ENCODE measurements at regions not wholly inside any gene's neighbourhood (a gene's known extent, or its start where the extent isn't known, plus 50 kb on each side); places are given as distances from the start of the nearest gene placed in this dataset.

- no peak for TF ChIP-seq CTCF (IDR thresholded peaks at IDR 0.05)
- no peak for TF ChIP-seq EP300 (IDR thresholded peaks at IDR 0.05; ENCODE audit: borderline replicate concordance in 1 of 2, low read depth in 1 of 2, low read length in 1 of 2)
- TF ChIP-seq RAD21 (IDR thresholded peaks at IDR 0.05; ENCODE audit: low read length) = no peak
- TF ChIP-seq FOXM1 (IDR thresholded peaks at IDR 0.05; ENCODE audit: low read depth) = no peak
- TF ChIP-seq, protein P1, sequence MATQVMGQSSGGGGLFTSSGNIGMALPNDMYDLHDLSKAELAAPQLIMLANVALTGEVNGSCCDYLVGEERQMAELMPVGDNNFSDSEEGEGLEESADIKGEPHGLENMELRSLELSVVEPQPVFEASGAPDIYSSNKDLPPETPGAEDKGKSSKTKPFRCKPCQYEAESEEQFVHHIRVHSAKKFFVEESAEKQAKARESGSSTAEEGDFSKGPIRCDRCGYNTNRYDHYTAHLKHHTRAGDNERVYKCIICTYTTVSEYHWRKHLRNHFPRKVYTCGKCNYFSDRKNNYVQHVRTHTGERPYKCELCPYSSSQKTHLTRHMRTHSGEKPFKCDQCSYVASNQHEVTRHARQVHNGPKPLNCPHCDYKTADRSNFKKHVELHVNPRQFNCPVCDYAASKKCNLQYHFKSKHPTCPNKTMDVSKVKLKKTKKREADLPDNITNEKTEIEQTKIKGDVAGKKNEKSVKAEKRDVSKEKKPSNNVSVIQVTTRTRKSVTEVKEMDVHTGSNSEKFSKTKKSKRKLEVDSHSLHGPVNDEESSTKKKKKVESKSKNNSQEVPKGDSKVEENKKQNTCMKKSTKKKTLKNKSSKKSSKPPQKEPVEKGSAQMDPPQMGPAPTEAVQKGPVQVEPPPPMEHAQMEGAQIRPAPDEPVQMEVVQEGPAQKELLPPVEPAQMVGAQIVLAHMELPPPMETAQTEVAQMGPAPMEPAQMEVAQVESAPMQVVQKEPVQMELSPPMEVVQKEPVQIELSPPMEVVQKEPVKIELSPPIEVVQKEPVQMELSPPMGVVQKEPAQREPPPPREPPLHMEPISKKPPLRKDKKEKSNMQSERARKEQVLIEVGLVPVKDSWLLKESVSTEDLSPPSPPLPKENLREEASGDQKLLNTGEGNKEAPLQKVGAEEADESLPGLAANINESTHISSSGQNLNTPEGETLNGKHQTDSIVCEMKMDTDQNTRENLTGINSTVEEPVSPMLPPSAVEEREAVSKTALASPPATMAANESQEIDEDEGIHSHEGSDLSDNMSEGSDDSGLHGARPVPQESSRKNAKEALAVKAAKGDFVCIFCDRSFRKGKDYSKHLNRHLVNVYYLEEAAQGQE (IDR thresholded peaks at IDR 0.05; ENCODE audit: low read depth, low read length) = no peak
- no peak for TF ChIP-seq RCOR1 (IDR thresholded peaks at IDR 0.05; ENCODE audit: low read length)
- no peak for TF ChIP-seq TAF1 (IDR thresholded peaks at IDR 0.05; ENCODE audit: borderline replicate concordance, low read depth, low read length)
- TF ChIP-seq YY1 (IDR thresholded peaks at IDR 0.05; ENCODE audit: low read depth) = no peak
- TF ChIP-seq NRF1 (IDR thresholded peaks at IDR 0.05; ENCODE audit: low read depth, low read length) = no peak
- TF ChIP-seq FOXJ3 (CRISPR knock-in tag; IDR thresholded peaks at IDR 0.05) = no peak
- no peak for TF ChIP-seq POLR2AphosphoS5 (IDR thresholded peaks at IDR 0.05; ENCODE audit: low read depth, low read length)
- no peak for TF ChIP-seq MAX (IDR thresholded peaks at IDR 0.05; ENCODE audit: low read depth)
- TF ChIP-seq, protein P2, sequence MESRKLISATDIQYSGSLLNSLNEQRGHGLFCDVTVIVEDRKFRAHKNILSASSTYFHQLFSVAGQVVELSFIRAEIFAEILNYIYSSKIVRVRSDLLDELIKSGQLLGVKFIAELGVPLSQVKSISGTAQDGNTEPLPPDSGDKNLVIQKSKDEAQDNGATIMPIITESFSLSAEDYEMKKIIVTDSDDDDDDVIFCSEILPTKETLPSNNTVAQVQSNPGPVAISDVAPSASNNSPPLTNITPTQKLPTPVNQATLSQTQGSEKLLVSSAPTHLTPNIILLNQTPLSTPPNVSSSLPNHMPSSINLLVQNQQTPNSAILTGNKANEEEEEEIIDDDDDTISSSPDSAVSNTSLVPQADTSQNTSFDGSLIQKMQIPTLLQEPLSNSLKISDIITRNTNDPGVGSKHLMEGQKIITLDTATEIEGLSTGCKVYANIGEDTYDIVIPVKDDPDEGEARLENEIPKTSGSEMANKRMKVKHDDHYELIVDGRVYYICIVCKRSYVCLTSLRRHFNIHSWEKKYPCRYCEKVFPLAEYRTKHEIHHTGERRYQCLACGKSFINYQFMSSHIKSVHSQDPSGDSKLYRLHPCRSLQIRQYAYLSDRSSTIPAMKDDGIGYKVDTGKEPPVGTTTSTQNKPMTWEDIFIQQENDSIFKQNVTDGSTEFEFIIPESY (IDR thresholded peaks at IDR 0.05; ENCODE audit: borderline replicate concordance, low read depth) = no peak
Measured at GRCh38 chr13:22938576-22938975, 242.2 kb upstream of the SGCG start.

Measured in SK-N-SH (cell line).